ENCODE measurements at regions not wholly inside any gene's neighbourhood (a gene's known extent, or its start where the extent isn't known, plus 50 kb on each side); places are given as distances from the start of the nearest gene placed in this dataset.

DNA sequence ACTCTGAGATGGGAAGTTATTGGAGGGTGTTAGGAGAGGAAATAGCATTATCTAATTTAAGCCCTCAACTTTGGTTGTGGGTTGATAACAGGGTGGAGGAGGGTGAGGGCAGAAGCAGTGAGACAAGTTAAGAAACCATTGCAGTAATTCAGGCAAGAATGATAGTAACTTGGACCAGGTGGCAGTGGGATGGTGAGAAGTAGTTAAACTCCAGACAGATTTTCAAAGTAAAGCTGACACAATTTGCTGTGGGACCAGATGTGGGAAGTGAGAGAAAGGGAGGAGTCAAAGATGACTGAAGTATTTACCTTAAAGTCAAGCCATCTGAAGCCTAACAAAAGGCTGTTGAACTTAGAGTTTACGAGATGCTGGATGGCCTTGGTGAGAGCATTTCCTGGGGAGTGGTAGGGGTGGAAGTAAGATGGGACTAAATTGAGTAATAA lies 163.2 kb upstream of the KLF7 start:
- TF ChIP-seq, protein P1, sequence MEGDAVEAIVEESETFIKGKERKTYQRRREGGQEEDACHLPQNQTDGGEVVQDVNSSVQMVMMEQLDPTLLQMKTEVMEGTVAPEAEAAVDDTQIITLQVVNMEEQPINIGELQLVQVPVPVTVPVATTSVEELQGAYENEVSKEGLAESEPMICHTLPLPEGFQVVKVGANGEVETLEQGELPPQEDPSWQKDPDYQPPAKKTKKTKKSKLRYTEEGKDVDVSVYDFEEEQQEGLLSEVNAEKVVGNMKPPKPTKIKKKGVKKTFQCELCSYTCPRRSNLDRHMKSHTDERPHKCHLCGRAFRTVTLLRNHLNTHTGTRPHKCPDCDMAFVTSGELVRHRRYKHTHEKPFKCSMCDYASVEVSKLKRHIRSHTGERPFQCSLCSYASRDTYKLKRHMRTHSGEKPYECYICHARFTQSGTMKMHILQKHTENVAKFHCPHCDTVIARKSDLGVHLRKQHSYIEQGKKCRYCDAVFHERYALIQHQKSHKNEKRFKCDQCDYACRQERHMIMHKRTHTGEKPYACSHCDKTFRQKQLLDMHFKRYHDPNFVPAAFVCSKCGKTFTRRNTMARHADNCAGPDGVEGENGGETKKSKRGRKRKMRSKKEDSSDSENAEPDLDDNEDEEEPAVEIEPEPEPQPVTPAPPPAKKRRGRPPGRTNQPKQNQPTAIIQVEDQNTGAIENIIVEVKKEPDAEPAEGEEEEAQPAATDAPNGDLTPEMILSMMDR (IDR thresholded peaks at IDR 0.05; ENCODE audit: poor library complexity), result no peak
- no peak for TF ChIP-seq EZH2phosphoT487 (IDR thresholded peaks at IDR 0.05; ENCODE audit: low read depth, severe bottlenecking, unreplicated experiment)
- no peak for TF ChIP-seq EZH2 (IDR thresholded peaks at IDR 0.05; ENCODE audit: borderline replicate concordance)
